Left lung (tissue), 4 donors: ENCODE measurements at regions not wholly inside any gene's neighbourhood (a gene's known extent, or its start where the extent isn't known, plus 50 kb on each side); places are given as distances from the start of the nearest gene placed in this dataset.

Source experiments
- ATAC-seq: fragments of 200-7000 bp; cut with Tn5 transposase; one replicate; pipeline ENCODE4 v1.9.1; 2020; ENCODE audit warnings: moderate library complexity
- DNase-seq, 4 donors: peaks; one replicate each; pipeline ENCODE4 v3.0.0-alpha.2; 2013 to 2020
- H3K27ac ChIP-seq, 2 donors: fragments of 200-600 bp; sonication (generic) in 1 of 2; one replicate each; pipeline versions ENCODE4 v1.5.0 to v1.8.0; 2020 to 2021
- H3K27me3 ChIP-seq, 2 donors: fragments of 200-600 bp; sonication (generic) in 1 of 2; one replicate each; pipeline versions ENCODE4 v1.5.0 to v1.8.0; 2020 to 2021
- H3K36me3 ChIP-seq, 2 donors: fragments of 200-600 bp; sonication (generic) in 1 of 2; one replicate each; pipeline versions ENCODE4 v1.5.0 to v1.8.0; 2020 to 2021
- H3K4me1 ChIP-seq, 2 donors: fragments of 200-600 bp; one replicate each; pipeline ENCODE4 v1.8.0; 2021
- H3K4me3 ChIP-seq, 2 donors: fragments of 200-600 bp; sonication (generic) in 1 of 2; one replicate each; pipeline versions ENCODE4 v1.5.0 to v1.8.0; 2020 to 2021; ENCODE audit warnings: mild to moderate bottlenecking in 1 of 2
- H3K9me3 ChIP-seq, 2 donors: fragments of 200-600 bp; sonication (generic) in 1 of 2; one replicate each; pipeline versions ENCODE4 v1.5.0 to v1.8.0; 2020 to 2021
- CTCF ChIP-seq, 2 donors: fragments of 200-600 bp; sonication (generic) in 1 of 2; IDR thresholded peaks; one replicate each; pipeline versions ENCODE4 v1.5.0 to v1.8.0; 2021; ENCODE audit warnings: antibody characterized with exemption in 2 of 2
- intact Hi-C, 2 donors: fragments of 100-400 bp; cut with DNase I; formaldehyde crosslinking; loops; one replicate each; pipeline versions ENCODE4 v1.11.2 to v1.14.2; 2022
- donor health status: DM: no; HTN: yes; CAD: no.
- donor health status: DM: no; HTN: no; CAD: no.

DNA sequence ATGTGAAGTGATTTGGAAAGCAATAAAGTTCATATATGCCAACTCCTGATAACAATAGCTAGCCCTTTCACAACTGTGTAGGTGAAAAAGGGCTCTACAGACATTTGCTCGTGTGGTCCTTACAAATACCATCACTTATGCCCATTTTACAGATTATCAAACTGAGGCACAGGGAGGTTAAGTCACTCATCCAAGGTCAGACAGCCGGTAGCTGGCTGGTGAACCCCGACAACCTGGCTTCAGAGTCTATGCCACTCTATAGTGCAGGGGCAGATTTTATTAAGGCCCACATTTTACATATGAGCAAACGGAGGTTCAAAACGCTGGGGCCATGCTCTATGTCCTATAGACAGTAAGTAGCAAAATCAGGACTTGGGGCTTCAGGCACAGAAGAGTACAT lies 280.5 kb downstream of the RRAGC start:
- no peaks in the 10 kb centered on the region for H3K36me3 ChIP-seq
- H3K27ac ChIP-seq = no peak overlapping the region
- no peak for ATAC-seq
- intact Hi-C loops = no loop called here
- no peak for DNase-seq
- peaks cover 5 to 17% of the 10 kb centered on the region in 2 donors for H3K4me1 ChIP-seq
- peaks cover 16 to 52% of the 10 kb centered on the region in 2 donors for H3K27me3 ChIP-seq
- no peaks in the 10 kb centered on the region for H3K9me3 ChIP-seq
- no peak for TF ChIP-seq CTCF (IDR thresholded peaks at IDR 0.05)
- H3K4me3 ChIP-seq = no peak overlapping the region

- peak overlapping the region in 1 of 2 donors; percentile 7 for H3K4me3 ChIP-seq
- peak; percentile 93 for ATAC-seq
- H3K27ac ChIP-seq = no peak overlapping the region
- H3K27me3 ChIP-seq = peaks cover 16 to 52% of the 10 kb centered on the region in 2 donors
- DNase-seq = peak in 3 of 4 donors; percentile 44 to 84 (median 68)
- intact Hi-C loops = no loop called here
- no peaks in the 10 kb centered on the region for H3K36me3 ChIP-seq
- H3K9me3 ChIP-seq = no peaks in the 10 kb centered on the region
- TF ChIP-seq CTCF (IDR thresholded peaks at IDR 0.05) = no peak
- peaks cover 5 to 17% of the 10 kb centered on the region in 2 donors for H3K4me1 ChIP-seq
Observed at GRCh38 chr1:38578271-38578951, 281.2 kb downstream of the RRAGC start.

DNA sequence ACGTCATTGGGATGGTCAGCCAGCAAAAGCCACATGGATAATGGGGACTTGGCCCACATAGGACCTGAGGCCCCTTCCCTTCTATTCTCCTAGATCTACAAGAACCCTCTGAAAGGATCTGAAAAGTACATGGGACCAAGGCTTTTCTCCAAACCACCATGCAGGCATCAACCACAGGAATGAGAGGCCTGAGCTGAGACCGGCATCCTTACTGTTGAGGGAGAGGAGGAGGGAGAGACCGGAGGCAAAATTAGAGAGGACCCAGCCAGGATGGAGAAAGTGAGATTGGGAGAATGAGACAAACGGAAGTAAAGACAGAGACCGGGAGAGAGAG lies 281.7 kb downstream of the RRAGC start:
- no peak overlapping the region for H3K4me3 ChIP-seq
- DNase-seq (no peak), ATAC-seq (no peak)
- peaks cover 5 to 17% of the 10 kb centered on the region in 2 donors for H3K4me1 ChIP-seq
- intact Hi-C loops = no loop called here
- no peak for TF ChIP-seq CTCF (IDR thresholded peaks at IDR 0.05)
- no peak overlapping the region for H3K27ac ChIP-seq
- no peaks in the 10 kb centered on the region for H3K36me3 ChIP-seq
- peaks cover 16 to 52% of the 10 kb centered on the region in 2 donors for H3K27me3 ChIP-seq
- no peaks in the 10 kb centered on the region for H3K9me3 ChIP-seq

- H3K4me3 ChIP-seq = no peak overlapping the region
- no peak overlapping the region for H3K27ac ChIP-seq
- TF ChIP-seq CTCF (IDR thresholded peaks at IDR 0.05) = no peak
- DNase-seq (no peak), ATAC-seq (peak; percentile 47)
- H3K27me3 ChIP-seq = peaks cover 16 to 52% of the 10 kb centered on the region in 2 donors
- H3K4me1 ChIP-seq = peaks cover 5 to 17% of the 10 kb centered on the region in 2 donors
- no peaks in the 10 kb centered on the region for H3K9me3 ChIP-seq
- H3K36me3 ChIP-seq = no peaks in the 10 kb centered on the region
- intact Hi-C loops = no loop called here
Observed at GRCh38 chr1:38577385-38577784, 282.2 kb downstream of the RRAGC start.

DNA sequence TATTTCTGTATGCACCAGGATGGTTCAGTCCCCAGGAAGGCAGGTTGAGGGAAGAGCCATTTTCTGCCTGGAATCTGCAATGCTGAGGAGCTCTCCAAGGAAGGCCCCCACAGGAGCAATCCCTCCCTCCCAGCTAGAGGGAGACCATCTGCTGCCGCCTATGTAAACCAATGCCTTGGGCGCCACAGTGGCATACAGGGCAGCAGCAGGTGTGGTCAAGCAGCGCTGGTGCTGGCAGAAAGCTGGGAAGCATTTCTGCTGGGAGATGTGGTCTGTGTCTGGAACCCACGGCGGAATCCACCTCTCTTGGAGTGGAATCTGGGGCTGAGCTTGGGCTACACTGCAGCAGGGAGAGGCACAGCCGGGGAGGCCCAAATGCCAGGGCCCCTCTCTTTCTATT lies 283.3 kb downstream of the RRAGC start:
- Histone ChIP-seq H3K36me3 (no peaks in the 10 kb centered on the region), H3K27ac (no peak overlapping the region), H3K27me3 (peaks cover 16 to 52% of the 10 kb centered on the region in 2 donors), H3K4me1 (peaks cover 5 to 22% of the 10 kb centered on the region in 2 donors), H3K9me3 (no peaks in the 10 kb centered on the region), H3K4me3 (no peak overlapping the region)
- ATAC-seq (no peak), DNase-seq (no peak)
- no peak for TF ChIP-seq CTCF (IDR thresholded peaks at IDR 0.05)
- intact Hi-C loops = no loop called here
